KOPT-K1 (cell line): ENCODE measurements at regions not wholly inside any gene's neighbourhood (a gene's known extent, or its start where the extent isn't known, plus 50 kb on each side); places are given as distances from the start of the nearest gene placed in this dataset.

ENCODE experiments used
- H3K27ac ChIP-seq: fragments of 200-600 bp; sonication (generic); 2 replicates; pipeline ENCODE4 v1.5.1; 2016; ENCODE audit warnings: antibody characterized with exemption, mild to moderate bottlenecking, low read depth, low read length; ENCODE audit not compliant: poor library complexity, severe bottlenecking
- H3K36me3 ChIP-seq: fragments of 200-600 bp; sonication (generic); 2 replicates; pipeline ENCODE4 v1.5.1; 2017; ENCODE audit warnings: antibody characterized with exemption, mild to moderate bottlenecking, low read length, moderate library complexity; ENCODE audit not compliant: insufficient read depth
- H3K9me3 ChIP-seq: fragments of 200-600 bp; sonication (generic); 2 replicates; pipeline ENCODE4 v1.5.1; 2017; ENCODE audit warnings: antibody characterized with exemption, low read length, mild to moderate bottlenecking; ENCODE audit not compliant: insufficient read depth, poor library complexity, severe bottlenecking

DNA sequence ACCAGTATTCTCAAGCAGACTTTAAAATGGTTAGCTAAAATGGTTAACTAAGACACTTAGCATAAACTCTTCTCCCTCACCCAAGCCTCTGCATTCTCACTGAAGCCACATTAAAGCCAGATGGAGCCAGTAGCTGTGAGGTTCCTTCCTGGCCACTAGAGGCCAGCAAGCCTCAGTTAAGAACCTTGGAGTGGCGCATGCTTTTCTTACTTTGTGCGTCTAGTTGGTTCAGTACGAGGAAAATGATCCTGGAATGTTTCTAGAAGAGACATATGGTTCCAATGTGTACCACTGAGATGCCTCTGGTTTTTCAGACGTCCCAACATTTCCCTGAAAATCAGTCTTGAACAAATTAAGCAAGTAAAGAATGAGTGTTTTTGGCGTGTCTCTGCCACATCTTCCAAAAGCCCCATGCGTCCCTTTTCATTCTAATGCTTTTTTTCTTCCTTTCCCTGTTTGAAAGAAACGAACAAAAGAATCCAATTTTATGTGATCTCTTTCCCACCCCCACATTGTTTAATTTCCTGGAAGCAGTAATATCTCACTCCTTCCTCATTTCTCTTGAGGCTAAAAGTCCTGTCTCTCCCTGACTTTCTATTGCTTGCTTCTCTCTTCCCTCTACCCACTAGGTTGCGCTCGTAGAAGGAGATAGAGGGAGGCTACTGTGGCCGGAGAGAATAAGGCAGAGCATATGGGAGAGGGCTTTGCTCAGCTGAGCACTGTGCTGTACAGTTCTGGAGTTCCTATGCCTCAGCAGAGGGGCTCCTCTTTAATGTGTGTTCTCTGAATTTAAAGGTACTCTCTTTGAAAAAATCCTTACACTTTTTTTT lies 82.9 kb upstream of the TAB3 start:
- H3K36me3 ChIP-seq = no peaks in the 10 kb centered on the region
- H3K9me3 ChIP-seq = no peaks in the 10 kb centered on the region
- H3K27ac ChIP-seq = no peak overlapping the region

DNA sequence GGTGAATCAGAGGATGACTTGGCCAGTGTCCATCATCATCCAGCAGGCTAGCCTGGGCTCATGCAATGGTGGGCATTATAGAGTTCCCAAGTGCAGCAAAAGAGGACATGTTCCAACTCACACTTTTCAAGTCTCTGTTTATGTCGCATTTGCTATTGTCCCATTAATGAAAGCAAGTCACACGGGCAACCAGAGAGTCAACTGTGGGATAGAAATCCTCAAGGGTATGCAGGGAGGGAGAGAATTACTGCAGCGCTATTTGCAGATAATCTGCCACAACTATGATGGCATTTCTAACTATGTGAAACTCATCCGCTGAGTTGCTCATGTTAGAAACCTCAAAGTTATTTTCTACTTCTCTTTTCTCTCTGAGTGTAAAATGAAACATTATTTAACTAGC lies 78.5 kb upstream of the TAB3 start:
- Histone ChIP-seq H3K27ac (no peak overlapping the region), H3K36me3 (no peaks in the 10 kb centered on the region), H3K9me3 (no peaks in the 10 kb centered on the region)

DNA sequence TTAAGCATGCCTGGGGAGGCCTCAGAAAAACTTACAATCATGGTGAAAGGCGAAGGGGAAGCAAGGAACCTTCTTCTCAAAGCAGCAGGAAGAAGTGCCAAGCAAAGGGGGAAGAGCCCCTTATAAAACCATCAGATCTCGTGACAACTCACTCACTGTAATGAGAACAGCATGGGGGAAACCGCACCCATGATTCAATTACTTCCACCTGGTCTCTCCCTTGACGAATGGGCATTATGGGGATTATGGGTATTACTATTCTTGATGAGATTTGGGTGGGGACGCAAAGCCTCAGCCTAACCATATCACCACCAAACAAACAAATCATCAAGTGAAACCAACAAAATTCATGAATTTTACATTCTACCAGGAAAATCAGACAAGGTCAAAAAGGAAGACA lies 76.7 kb upstream of the TAB3 start:
- Histone ChIP-seq H3K36me3 (no peaks in the 10 kb centered on the region), H3K27ac (no peak overlapping the region), H3K9me3 (no peaks in the 10 kb centered on the region)

DNA sequence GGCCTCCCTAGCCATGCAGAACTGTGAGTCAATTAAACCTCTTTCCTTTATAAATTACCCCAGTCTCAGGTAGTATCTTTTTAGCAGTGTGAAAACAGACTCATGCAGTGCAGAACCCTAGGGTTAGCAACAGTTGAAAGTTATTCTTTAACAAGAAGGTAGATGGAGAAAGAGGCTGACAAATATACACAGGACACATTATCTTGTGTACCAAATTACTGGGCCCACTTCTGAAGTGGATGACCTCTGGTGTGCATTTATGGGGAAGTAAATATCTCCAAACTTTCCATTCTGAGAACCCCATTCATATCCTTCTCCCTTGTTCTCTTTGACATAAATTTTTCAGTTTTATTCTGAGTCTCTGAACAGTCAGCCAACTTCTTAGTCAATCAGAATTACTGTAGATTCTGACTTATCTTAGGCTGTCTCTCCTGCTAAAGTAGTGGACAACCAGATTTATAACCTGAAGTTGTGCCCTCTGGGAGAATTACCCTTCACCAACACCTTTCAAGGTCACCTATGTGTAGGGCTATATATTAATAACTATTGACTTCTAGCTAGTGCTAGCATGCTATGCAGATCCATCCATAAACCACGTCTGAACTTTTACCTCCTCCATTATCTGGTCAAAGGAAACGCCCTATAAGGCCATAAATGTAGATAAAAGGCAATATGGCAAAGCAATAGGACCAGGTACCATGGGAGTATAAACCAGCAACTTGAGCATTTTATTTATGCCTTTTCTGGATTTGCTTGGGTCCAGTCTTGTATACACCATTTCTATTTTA lies 72.5 kb upstream of the TAB3 start:
- no peaks in the 10 kb centered on the region for H3K9me3 ChIP-seq
- no peaks in the 10 kb centered on the region for H3K36me3 ChIP-seq
- H3K27ac ChIP-seq = no peak overlapping the region

DNA sequence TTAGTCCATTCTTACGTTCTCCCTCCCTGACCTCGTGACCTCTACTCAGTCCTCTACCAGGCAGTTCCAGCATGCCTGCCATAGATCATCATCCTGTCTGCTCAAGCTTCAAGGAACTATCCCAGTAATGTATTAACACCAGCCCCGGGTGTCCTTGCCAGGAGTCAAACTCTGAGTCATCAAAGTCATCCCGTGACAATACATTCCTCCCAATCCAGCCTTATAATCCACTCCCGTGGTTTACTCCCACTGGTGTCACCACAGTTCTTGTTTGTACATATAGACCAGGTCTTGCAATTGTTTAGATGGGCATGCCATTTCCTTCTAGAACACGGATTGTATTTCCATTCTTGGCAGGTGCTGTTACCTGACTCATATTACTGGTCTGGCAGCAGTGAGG lies 68.7 kb upstream of the TAB3 start:
- H3K9me3 ChIP-seq = no peaks in the 10 kb centered on the region
- no peak overlapping the region for H3K27ac ChIP-seq
- no peaks in the 10 kb centered on the region for H3K36me3 ChIP-seq

DNA sequence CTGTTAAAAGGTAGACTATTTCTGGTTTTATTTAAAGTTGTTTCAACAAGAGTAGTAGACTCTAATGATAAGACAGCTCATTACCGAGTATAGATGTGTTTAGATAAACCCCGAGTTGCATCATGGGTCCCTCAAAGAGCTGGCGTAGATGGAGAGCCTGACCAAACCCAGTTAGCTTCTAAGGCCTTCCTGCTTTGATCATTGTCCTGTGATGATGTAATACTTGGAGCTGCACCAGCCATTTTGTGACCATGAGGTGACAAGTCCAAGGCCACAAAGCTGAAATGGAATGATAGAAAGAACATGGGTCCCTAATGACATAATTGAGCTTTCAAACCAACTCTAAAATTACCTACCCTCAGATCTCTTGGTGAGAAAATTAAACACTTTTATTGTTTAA lies 66.6 kb upstream of the TAB3 start:
- H3K27ac ChIP-seq = no peak overlapping the region
- H3K36me3 ChIP-seq = no peaks in the 10 kb centered on the region
- H3K9me3 ChIP-seq = no peaks in the 10 kb centered on the region

DNA sequence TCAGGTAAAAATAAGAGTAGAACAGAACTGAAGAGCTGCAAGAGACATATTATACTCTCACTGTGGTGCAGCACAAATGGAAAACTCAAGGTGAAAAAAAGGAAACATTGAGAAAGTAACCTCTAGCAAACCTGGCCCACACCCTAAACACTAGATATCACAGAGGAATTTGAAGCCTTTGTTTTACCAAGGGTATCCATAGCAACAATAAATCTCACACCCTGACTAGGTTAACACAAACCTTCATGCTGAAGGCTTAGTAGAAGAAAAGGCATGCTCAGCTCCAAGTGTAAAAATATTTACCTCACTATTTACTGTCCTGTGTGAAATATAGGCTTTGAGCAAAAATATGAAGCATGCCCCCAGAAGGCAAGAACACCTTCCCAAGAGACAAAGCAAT lies 61.9 kb upstream of the TAB3 start:
- Histone ChIP-seq H3K36me3 (no peaks in the 10 kb centered on the region), H3K27ac (no peak overlapping the region), H3K9me3 (no peaks in the 10 kb centered on the region)

DNA sequence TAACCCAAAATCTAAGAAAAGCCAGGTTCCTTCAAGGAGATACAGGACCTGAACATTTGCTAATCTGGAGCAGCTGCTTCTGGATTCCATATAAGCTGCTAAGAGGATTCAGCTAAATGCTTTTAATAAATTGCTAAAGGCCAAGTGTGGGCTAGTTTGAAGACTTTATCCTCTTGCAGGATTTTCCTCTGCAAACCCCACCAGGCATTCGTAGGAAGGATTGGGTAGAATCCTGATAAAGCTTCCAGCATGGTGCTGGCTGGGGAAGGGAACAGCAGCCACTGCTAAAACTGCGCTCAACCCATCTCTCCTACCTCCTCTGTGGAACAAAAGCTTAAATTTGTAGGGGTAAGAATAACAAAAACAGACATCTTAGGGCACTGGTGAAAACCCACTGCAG lies 61.3 kb upstream of the TAB3 start:
- Histone ChIP-seq H3K36me3 (no peaks in the 10 kb centered on the region), H3K27ac (no peak overlapping the region), H3K9me3 (no peaks in the 10 kb centered on the region)

DNA sequence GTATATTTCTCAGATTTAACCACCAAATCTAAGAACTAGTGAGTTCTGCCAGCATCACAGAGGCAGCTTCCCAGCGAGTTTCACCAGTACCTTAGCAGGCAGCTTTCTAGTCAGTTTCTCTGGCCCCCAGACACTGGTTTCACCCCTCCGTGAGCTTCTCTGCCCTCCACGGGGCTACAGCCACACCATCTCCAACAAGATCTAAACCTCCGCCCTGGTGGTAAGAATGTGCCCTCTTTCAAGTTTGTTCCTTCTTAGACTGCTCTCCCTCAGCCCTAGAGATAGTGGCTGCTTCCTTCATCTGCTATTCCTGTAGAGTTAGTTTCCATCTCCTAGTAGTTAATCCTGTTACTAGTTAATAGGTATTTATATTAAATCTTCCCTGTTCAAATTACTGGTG lies 60.5 kb upstream of the TAB3 start:
- H3K36me3 ChIP-seq = no peaks in the 10 kb centered on the region
- H3K27ac ChIP-seq = no peak overlapping the region
- H3K9me3 ChIP-seq = no peaks in the 10 kb centered on the region

DNA sequence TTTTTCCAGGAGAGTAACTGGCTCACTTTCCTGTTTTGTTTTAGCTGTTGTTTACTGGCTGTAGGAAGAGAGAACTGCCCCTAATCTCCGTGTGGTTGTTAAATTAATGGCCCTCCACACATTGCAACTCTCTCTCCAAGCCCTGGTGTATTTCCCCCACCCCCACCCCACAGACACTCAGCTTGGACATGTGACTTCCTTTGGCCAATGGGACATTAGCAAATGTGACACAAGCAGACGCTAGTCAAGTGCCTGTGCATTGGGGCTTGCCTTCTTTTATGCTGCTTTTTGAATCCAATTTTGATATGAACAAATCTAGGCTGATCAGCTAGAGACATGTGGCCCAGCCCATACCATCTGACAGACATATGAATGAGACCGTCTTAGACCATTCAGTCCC lies 59.6 kb upstream of the TAB3 start:
- Histone ChIP-seq H3K9me3 (no peaks in the 10 kb centered on the region), H3K36me3 (no peaks in the 10 kb centered on the region), H3K27ac (no peak overlapping the region)

DNA sequence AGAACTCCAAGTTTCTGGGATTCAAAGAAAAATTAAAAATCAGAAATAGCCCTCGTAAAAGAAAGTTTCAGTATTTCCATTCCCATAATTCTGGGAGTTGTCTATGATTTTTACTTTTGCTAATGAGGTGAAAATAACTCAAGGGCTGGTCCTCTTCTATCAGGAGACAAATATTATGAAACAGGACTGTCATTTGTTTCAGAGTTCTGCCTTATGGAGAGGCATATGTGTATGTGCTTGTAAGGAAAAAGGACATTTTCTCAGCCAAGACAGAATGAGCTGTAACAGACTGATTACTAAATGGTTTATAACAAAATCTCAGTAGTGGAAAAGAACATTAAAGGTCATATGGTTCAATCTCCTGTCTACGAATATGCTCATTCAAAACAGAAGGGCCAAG lies 59.0 kb upstream of the TAB3 start:
- no peak overlapping the region for H3K27ac ChIP-seq
- no peaks in the 10 kb centered on the region for H3K36me3 ChIP-seq
- no peaks in the 10 kb centered on the region for H3K9me3 ChIP-seq

DNA sequence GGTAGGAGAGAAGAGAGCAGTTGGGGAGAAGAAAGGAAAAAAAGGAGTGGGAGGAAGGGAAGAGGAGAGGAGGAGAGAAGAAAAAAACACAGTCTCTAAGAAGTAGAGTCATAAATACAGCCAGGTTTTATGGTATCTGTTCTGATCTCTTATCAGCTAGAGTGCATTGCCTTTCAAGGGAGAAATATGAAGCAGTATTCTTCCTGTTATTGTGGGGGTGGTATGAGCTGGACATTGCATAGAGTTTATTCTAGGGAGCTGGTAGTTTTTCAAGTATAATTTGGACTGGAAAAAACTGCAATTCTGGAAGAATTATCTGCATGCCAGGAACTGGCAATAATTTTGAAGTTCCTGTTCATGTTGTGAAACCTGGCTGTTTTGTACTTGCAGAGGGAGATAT lies 54.9 kb upstream of the TAB3 start:
- H3K36me3 ChIP-seq = no peaks in the 10 kb centered on the region
- H3K9me3 ChIP-seq = no peaks in the 10 kb centered on the region
- H3K27ac ChIP-seq = no peak overlapping the region

DNA sequence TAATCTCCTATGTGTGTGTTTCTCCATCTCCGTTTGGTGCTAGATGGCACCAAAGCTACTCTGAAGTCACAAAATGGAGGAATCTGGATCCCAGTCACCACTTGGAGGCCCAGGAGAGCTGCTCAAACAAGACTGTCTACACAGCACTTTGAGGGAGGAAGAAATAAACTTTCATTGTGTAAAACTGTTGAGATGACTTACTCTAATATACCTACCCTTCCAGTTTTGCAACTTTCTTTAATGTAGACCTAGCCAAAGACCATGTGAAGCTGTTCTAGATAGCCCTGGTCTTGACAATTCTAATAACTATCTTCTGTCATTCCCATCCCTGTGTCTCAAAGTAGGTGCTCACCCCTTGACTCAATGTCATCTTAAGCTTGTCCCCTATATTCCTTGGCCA lies 52.8 kb upstream of the TAB3 start:
- H3K9me3 ChIP-seq = no peaks in the 10 kb centered on the region
- H3K27ac ChIP-seq = no peak overlapping the region
- no peaks in the 10 kb centered on the region for H3K36me3 ChIP-seq

DNA sequence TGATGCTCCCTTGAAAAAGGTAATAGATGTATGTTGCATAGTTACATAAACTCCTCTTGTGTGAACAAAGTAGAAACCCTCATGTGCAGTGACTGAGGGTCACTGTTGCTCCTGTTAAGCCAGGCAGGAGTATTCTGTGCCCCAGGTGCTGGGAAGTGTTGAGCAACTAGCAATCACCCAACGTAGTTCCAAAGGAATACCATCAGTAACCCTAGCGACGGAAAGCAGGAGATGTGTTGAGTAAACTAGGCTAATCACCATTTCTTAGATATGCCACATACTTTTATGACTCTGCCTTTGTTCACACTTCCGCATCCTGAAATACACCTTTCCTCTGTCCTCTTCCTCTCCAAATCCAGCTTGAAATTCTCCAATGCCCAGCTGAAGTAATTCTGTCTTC lies 50.9 kb upstream of the TAB3 start:
- H3K36me3 ChIP-seq = no peaks in the 10 kb centered on the region
- no peaks in the 10 kb centered on the region for H3K9me3 ChIP-seq
- H3K27ac ChIP-seq = no peak overlapping the region
